Lower leg skin (tissue), 4 donors: ENCODE measurements at regions not wholly inside any gene's neighbourhood (a gene's known extent, or its start where the extent isn't known, plus 50 kb on each side); places are given as distances from the start of the nearest gene placed in this dataset.
A peak's percentile ranks its signal among the peaks of the same experiment; 100 is the strongest.

ENCODE experiments used
- DNase-seq, 2 donors: peaks; one replicate each; pipeline ENCODE4 v3.0.0-alpha.2; 2019; ENCODE audit warnings: low spot score in 2 of 2
- H3K4me3 ChIP-seq: fragments of 200-600 bp; sonication (generic); 2 replicates; pipeline ENCODE4 v1.5.1; 2017; ENCODE audit warnings: mild to moderate bottlenecking, low read depth; ENCODE audit not compliant: poor library complexity, severe bottlenecking
- POLR2A ChIP-seq, 2 donors: fragments of 450-650 bp; IDR thresholded peaks; one replicate each; pipeline ENCODE4 v1.6.1; 2016 to 2017; ENCODE audit warnings: antibody characterized with exemption in 2 of 2, mild to moderate bottlenecking in 1 of 2, moderate library complexity in 1 of 2
- WGBS, 2 donors: methylation state at CpG; one replicate each; pipeline ENCODE4 v1.1.5; 2018; 5-methylcytosine and 5-hydroxymethylcytosine counted together
- intact Hi-C: fragments of 100-400 bp; cut with DNase I; formaldehyde crosslinking; loops from one replicate; pipeline ENCODE4 v1.15.0; 2023; ENCODE audit warnings: low total_unique reads
- TF ChIP-seq, protein P1 (sequence below), 3 donors: fragments of 450-650 bp; IDR thresholded peaks; one replicate each; pipeline ENCODE4 v1.5.1; 2016; ENCODE audit warnings: antibody characterized with exemption in 3 of 3, mild to moderate bottlenecking in 3 of 3, moderate library complexity in 2 of 3

DNA sequence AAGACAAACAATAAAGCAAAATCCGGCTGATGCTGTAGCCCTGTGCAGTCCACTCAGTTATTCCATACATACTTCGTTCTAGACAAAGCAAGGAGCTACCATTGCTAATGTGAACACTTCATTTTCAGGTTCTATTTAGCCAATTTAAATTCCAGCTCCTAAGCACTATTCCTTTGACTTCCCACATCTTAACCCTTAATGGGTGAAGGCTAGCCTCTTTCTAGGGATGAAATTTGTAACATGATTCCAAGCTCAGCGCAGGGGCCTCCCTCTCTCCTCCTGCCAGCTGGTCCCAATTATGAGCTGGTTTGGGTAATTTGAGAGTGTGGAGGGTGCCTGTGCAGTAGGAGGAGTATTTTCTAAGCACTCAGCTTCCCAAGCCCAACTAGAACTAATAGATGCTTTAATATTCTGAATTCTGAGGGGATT lies 53.9 kb upstream of the PTGFRN start:
- intact Hi-C loops, result loop anchor here (10.0 kb wide), 1 partner anchor 199 kb away; no protein-coding TSS in a partner anchor
- DNase-seq, result no peak
- TF ChIP-seq POLR2A (IDR thresholded peaks at IDR 0.05), result no peak
- TF ChIP-seq, protein P1, sequence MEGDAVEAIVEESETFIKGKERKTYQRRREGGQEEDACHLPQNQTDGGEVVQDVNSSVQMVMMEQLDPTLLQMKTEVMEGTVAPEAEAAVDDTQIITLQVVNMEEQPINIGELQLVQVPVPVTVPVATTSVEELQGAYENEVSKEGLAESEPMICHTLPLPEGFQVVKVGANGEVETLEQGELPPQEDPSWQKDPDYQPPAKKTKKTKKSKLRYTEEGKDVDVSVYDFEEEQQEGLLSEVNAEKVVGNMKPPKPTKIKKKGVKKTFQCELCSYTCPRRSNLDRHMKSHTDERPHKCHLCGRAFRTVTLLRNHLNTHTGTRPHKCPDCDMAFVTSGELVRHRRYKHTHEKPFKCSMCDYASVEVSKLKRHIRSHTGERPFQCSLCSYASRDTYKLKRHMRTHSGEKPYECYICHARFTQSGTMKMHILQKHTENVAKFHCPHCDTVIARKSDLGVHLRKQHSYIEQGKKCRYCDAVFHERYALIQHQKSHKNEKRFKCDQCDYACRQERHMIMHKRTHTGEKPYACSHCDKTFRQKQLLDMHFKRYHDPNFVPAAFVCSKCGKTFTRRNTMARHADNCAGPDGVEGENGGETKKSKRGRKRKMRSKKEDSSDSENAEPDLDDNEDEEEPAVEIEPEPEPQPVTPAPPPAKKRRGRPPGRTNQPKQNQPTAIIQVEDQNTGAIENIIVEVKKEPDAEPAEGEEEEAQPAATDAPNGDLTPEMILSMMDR (IDR thresholded peaks at IDR 0.05), result no peak
- H3K4me3 ChIP-seq, result no peak overlapping the region
- 53 to 56% methylated on average over 3 of the region's 3 CpGs for WGBS, 2 donors

DNA sequence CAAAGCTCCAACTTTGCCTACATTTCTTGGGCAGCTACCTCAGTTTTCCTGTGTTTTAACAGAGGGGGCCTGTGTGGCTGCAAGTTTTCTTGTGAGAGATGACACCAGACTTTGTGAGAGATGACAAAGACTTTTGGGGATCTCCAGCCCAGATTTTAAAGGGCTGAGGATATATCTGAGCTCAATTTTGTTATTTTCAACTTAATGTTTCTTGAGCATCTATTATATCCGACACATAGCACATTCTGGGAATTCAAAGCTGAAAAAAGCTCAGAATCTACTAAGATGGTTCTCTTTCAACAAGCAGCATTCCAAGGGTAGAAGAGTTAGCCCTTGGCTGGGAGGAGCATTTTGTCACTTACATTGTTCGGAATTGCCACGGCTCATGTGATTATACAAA lies 53.4 kb upstream of the PTGFRN start:
- intact Hi-C loops, result loop anchor here (10.0 kb wide), 1 partner anchor 198 kb away; no protein-coding TSS in a partner anchor
- WGBS, 2 donors, result 73 to 77% methylated on average over 3 of the region's 3 CpGs
- TF ChIP-seq, protein P1 (IDR thresholded peaks at IDR 0.05), result no peak
- no peak for TF ChIP-seq POLR2A (IDR thresholded peaks at IDR 0.05)

DNA sequence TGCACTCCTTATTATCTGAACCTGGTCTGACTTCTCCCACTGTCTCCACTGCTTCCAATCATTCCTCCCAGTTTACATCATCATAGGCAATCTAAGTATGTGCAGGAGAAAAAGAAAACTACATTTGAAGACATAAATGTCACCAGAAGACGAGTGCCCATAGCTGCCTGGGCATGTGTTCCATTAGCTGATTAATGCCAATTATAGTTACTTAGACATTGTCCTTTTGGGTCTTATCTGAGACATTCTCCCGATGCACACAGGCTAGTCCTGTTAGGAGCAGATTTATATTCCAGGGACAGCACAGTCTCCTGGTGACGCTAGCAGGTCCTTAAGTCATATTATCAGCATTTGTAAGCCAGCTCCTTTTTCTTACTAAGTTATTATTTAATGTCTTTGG lies 52.6 kb upstream of the PTGFRN start:
- intact Hi-C loops, result loop anchor here (10.0 kb wide), 1 partner anchor 198 kb away; no protein-coding TSS in a partner anchor
- WGBS, 2 donors, result 89 to 93% methylated on average over 3 of the region's 3 CpGs
- TF ChIP-seq, protein P1 (IDR thresholded peaks at IDR 0.05), result no peak
- TF ChIP-seq POLR2A (IDR thresholded peaks at IDR 0.05), result no peak
- peak in 1 of 2 donors; percentile 31 for DNase-seq
- H3K4me3 ChIP-seq, result no peak overlapping the region

More for the DNA sequence above, 53.4 kb upstream of the PTGFRN start:
- H3K4me3 ChIP-seq, result no peak overlapping the region
- no peak for DNase-seq
